Tibial nerve (tissue), 4 donors: ENCODE measurements at regions not wholly inside any gene's neighbourhood (a gene's known extent, or its start where the extent isn't known, plus 50 kb on each side); places are given as distances from the start of the nearest gene placed in this dataset.
"Not testable (repeated sequence)": the region's sequence is repeated elsewhere in the genome, so short reads cannot be mapped to it uniquely, and the experiment has no call there.

Experiments used
- DNase-seq, 2 donors: peaks; one replicate each; pipeline ENCODE4 v3.0.0-alpha.2; 2019; ENCODE audit warnings: low spot score in 2 of 2
- H3K27ac ChIP-seq, 4 donors: fragments of 200-600 bp; sonication (generic) in 3 of 4; one replicate each; pipeline ENCODE4 v1.5.1; 2017 to 2019; ENCODE audit warnings: mild to moderate bottlenecking in 1 of 4
- H3K27me3 ChIP-seq, 2 donors: fragments of 200-600 bp; sonication (generic) in 1 of 2; one replicate each; pipeline versions ENCODE4 v1.5.1 to v1.6.0; 2017 to 2019
- H3K36me3 ChIP-seq, 3 donors: fragments of 200-600 bp; sonication (generic); one replicate each; pipeline ENCODE4 v1.5.1; 2018 to 2019
- H3K4me1 ChIP-seq, 4 donors: fragments of 200-600 bp; sonication (generic) in 3 of 4; one replicate each; pipeline ENCODE4 v1.5.1; 2017 to 2019
- H3K4me3 ChIP-seq, 4 donors: fragments of 200-600 bp; sonication (generic) in 3 of 4; one replicate each; pipeline ENCODE4 v1.5.1; 2017 to 2019; ENCODE audit warnings: mild to moderate bottlenecking in 1 of 4, moderate library complexity in 1 of 4
- H3K9me3 ChIP-seq, 4 donors: fragments of 200-600 bp; sonication (generic) in 3 of 4; one replicate each; pipeline ENCODE4 v1.5.1; 2017 to 2019
- CTCF ChIP-seq, 5 experiments: fragments of 200-600 bp in 3 of 5; fragments of 450-650 bp in 2 of 5; sonication (generic) in 3 of 5; IDR thresholded peaks; one replicate each; pipeline ENCODE4 v1.5.1; 2016 to 2019; ENCODE audit warnings: antibody characterized with exemption in 5 of 5, mild to moderate bottlenecking in 3 of 5, moderate library complexity in 2 of 5
- EP300 ChIP-seq, 2 donors: sonication (generic); formaldehyde crosslinking; IDR thresholded peaks; one replicate each; pipeline ENCODE4 v1.6.1; 2017; ENCODE audit warnings: antibody characterized with exemption in 2 of 2, mild to moderate bottlenecking in 1 of 2
- POLR2A ChIP-seq, 2 donors: fragments of 450-650 bp; IDR thresholded peaks; one replicate each; pipeline ENCODE4 v1.6.1; 2017; ENCODE audit warnings: antibody characterized with exemption in 2 of 2, mild to moderate bottlenecking in 2 of 2, moderate library complexity in 2 of 2
- WGBS, 2 donors: methylation state at CpG; one replicate each; pipeline ENCODE4 v1.1.5; 2018; 5-methylcytosine and 5-hydroxymethylcytosine counted together

- no peak for TF ChIP-seq EP300 (IDR thresholded peaks at IDR 0.05)
- TF ChIP-seq CTCF (IDR thresholded peaks at IDR 0.05): no peak
- no peak for TF ChIP-seq POLR2A (IDR thresholded peaks at IDR 0.05)
- H3K36me3 ChIP-seq: no peaks in the 10 kb centered on the region
- H3K4me1 ChIP-seq: no peaks in the 10 kb centered on the region
- no peaks in the 10 kb centered on the region for H3K27me3 ChIP-seq
- peaks cover 0 to 7% (median 0%) of the 10 kb centered on the region in 4 donors for H3K9me3 ChIP-seq
- no peak for DNase-seq
- WGBS, 2 donors: 78 to 79% methylated on average over 2 of the region's 2 CpGs
- H3K4me3 ChIP-seq: no peak overlapping the region
- no peak overlapping the region for H3K27ac ChIP-seq
Measured at GRCh38 chr15:26223720-26224119, 360.6 kb upstream of the ATP10A start.

GRCh38 chr15:26222781-26223180 is 359.7 kb upstream of the ATP10A start:
- Histone ChIP-seq H3K4me1 (no peaks in the 10 kb centered on the region), H3K36me3 (no peaks in the 10 kb centered on the region), H3K27ac (no peak overlapping the region), H3K27me3 (no peaks in the 10 kb centered on the region), H3K9me3 (peaks cover 0 to under 1% (median 0%) of the 10 kb centered on the region in 4 donors), H3K4me3 (no peak overlapping the region)
- 59 to 60% methylated on average over 3 of the region's 3 CpGs for WGBS, 2 donors
- no peak for TF ChIP-seq EP300 (IDR thresholded peaks at IDR 0.05)
- no peak for TF ChIP-seq CTCF (IDR thresholded peaks at IDR 0.05)
- no peak for TF ChIP-seq POLR2A (IDR thresholded peaks at IDR 0.05)
- no peak for DNase-seq

GRCh38 chr15:26217043-26217442 is 353.9 kb upstream of the ATP10A start:
- DNase-seq, H3K27ac ChIP-seq, H3K4me1 ChIP-seq, H3K27me3 ChIP-seq, H3K4me3 ChIP-seq, H3K36me3 ChIP-seq, H3K9me3 ChIP-seq: not testable (repeated sequence)
- WGBS, 2 donors: 82 to 92% methylated on average over 2 of the region's 2 CpGs

- Histone ChIP-seq H3K27ac (no peak overlapping the region), H3K9me3 (peaks cover 0 to 6% (median 0%) of the 10 kb centered on the region in 4 donors), H3K36me3 (no peaks in the 10 kb centered on the region), H3K4me1 (no peaks in the 10 kb centered on the region), H3K4me3 (no peak overlapping the region), H3K27me3 (no peaks in the 10 kb centered on the region)
- DNase-seq: no peak
- 67 to 90% methylated on average over 3 of the region's 3 CpGs for WGBS, 2 donors
- no peak for TF ChIP-seq CTCF (IDR thresholded peaks at IDR 0.05)
- no peak for TF ChIP-seq EP300 (IDR thresholded peaks at IDR 0.05)
- no peak for TF ChIP-seq POLR2A (IDR thresholded peaks at IDR 0.05)
Measured at GRCh38 chr15:26214290-26214689, 351.2 kb upstream of the ATP10A start.

GRCh38 chr15:26213427-26213826 is 350.3 kb upstream of the ATP10A start:
- no peaks in the 10 kb centered on the region for H3K36me3 ChIP-seq
- H3K4me3 ChIP-seq: no peak overlapping the region
- no peak for DNase-seq
- WGBS, 2 donors: 89 to 92% methylated on average over 2 of the region's 2 CpGs
- no peak overlapping the region for H3K27ac ChIP-seq
- peaks cover 0 to 6% (median 0%) of the 10 kb centered on the region in 4 donors for H3K9me3 ChIP-seq
- no peak for TF ChIP-seq CTCF (IDR thresholded peaks at IDR 0.05)
- no peak for TF ChIP-seq EP300 (IDR thresholded peaks at IDR 0.05)
- TF ChIP-seq POLR2A (IDR thresholded peaks at IDR 0.05): no peak
- no peaks in the 10 kb centered on the region for H3K27me3 ChIP-seq
- H3K4me1 ChIP-seq: no peaks in the 10 kb centered on the region

- H3K36me3 ChIP-seq: no peaks in the 10 kb centered on the region
- H3K4me3 ChIP-seq: no peak overlapping the region
- no peak overlapping the region for H3K27ac ChIP-seq
- no peaks in the 10 kb centered on the region for H3K27me3 ChIP-seq
- TF ChIP-seq POLR2A (IDR thresholded peaks at IDR 0.05) (no peak), EP300 (IDR thresholded peaks at IDR 0.05) (no peak), CTCF (IDR thresholded peaks at IDR 0.05) (no peak)
- no peak for DNase-seq
- H3K4me1 ChIP-seq: no peaks in the 10 kb centered on the region
- peaks cover 0 to 5% (median 0%) of the 10 kb centered on the region in 4 donors for H3K9me3 ChIP-seq
- WGBS, 2 donors: 75 to 84% methylated on average over 1 of the region's 1 CpG
Measured at GRCh38 chr15:26212109-26212508, 349.0 kb upstream of the ATP10A start.
